Keratinocyte (primary cell): ENCODE measurements at regions not wholly inside any gene's neighbourhood (a gene's known extent, or its start where the extent isn't known, plus 50 kb on each side); places are given as distances from the start of the nearest gene placed in this dataset.

Experiments used
- DNase-seq: peaks from one replicate; pipeline ENCODE4 v3.0.0-alpha.2; 2011; ENCODE audit warnings: low read depth, missing footprints, low spot score
- FAIRE-seq: peaks from 2 replicates; lab custom pipeline; 2011; peaks lifted over from hg19 to GRCh38; lab: Jason Lieb, UNC
- H2AFZ ChIP-seq: 2 replicates; pipeline ENCODE4 v1.6.0; 2012; ENCODE audit warnings: low read length, control low read depth, inconsistent platforms; ENCODE audit not compliant: control insufficient read depth
- H3K27ac ChIP-seq: 2 replicates; pipeline ENCODE4 v1.5.1; 2011; ENCODE audit warnings: low read length; ENCODE audit not compliant: control insufficient read depth, insufficient read depth
- H3K27me3 ChIP-seq: 3 replicates; pipeline ENCODE4 v1.6.0; 2011; ENCODE audit warnings: low read length; ENCODE audit not compliant: control insufficient read depth, insufficient read depth; ENCODE audit errors: extremely low read depth
- H3K36me3 ChIP-seq, 2 experiments: 2 replicates in 1 of 2; 3 replicates in 1 of 2; pipeline ENCODE4 v1.5.1; 2011; ENCODE audit warnings: low read length in 2 of 2, mild to moderate bottlenecking in 1 of 2; ENCODE audit not compliant: control insufficient read depth in 2 of 2, insufficient read depth in 2 of 2; ENCODE audit errors: extremely low read depth in 1 of 2
- H3K4me1 ChIP-seq: 3 replicates; pipeline ENCODE4 v1.5.1; 2011; ENCODE audit warnings: low read length; ENCODE audit not compliant: control insufficient read depth, insufficient read depth; ENCODE audit errors: extremely low read depth
- H3K4me2 ChIP-seq: 3 replicates; pipeline ENCODE4 v1.6.0; 2011; ENCODE audit warnings: low read depth, low read length; ENCODE audit not compliant: control insufficient read depth, insufficient read depth; ENCODE audit errors: extremely low read depth
- H3K4me3 ChIP-seq, 3 experiments: fragments of 200-600 bp in 1 of 3; sonication (generic) in 1 of 3; 2 replicates in 2 of 3; 3 replicates in 1 of 3; pipeline ENCODE4 v1.5.1; 2011 to 2016; ENCODE audit warnings: low read length in 3 of 3, mild to moderate bottlenecking in 3 of 3, control low read depth in 2 of 3, inconsistent platforms in 1 of 3, low read depth in 1 of 3, mixed read lengths in 1 of 3, mixed run types in 1 of 3, moderate library complexity in 1 of 3; ENCODE audit not compliant: control insufficient read depth in 2 of 3, insufficient read depth in 2 of 3; ENCODE audit errors: extremely low read depth in 1 of 3
- H3K79me2 ChIP-seq: 2 replicates; pipeline ENCODE4 v1.6.0; 2012; ENCODE audit warnings: low read length; ENCODE audit not compliant: control insufficient read depth, insufficient read depth
- H3K9ac ChIP-seq: 3 replicates; pipeline ENCODE4 v1.6.0; 2011; ENCODE audit warnings: low read length; ENCODE audit not compliant: control insufficient read depth, insufficient read depth; ENCODE audit errors: extremely low read depth
- H3K9me1 ChIP-seq: 3 replicates; pipeline ENCODE4 v1.6.0; 2011; ENCODE audit warnings: low read length; ENCODE audit not compliant: control insufficient read depth, insufficient read depth; ENCODE audit errors: extremely low read depth
- H3K9me3 ChIP-seq: 2 replicates; pipeline ENCODE4 v1.5.1; 2012; ENCODE audit warnings: low read depth, low read length; ENCODE audit not compliant: control insufficient read depth
- H4K20me1 ChIP-seq: 3 replicates; pipeline ENCODE4 v1.6.0; 2011; ENCODE audit warnings: low read length; ENCODE audit not compliant: control insufficient read depth, insufficient read depth; ENCODE audit errors: extremely low read depth
- EZH2 ChIP-seq: IDR thresholded peaks from one replicate; pipeline ENCODE4 v1.6.1; 2012; ENCODE audit warnings: inconsistent platforms, mild to moderate bottlenecking, low read length, moderate library complexity
- dilution Hi-C: fragments of 300-500 bp; cut with MboI; formaldehyde crosslinking; loops from one replicate; pipeline ENCODE4 v1.7.0; 2020; ENCODE audit warnings: low sequenced_read_pairs; ENCODE audit not compliant: extremely low pct_ligation_motif_present
- TF ChIP-seq, protein P1 (sequence below), 3 experiments: IDR thresholded peaks in 1 of 3; conservative IDR thresholded peaks in 1 of 3; optimal IDR thresholded peaks in 1 of 3; 2 replicates in 2 of 3; 3 replicates in 1 of 3; pipeline versions ENCODE3 to v1.5.1; 2011; ENCODE audit warnings: low read length in 3 of 3, mild to moderate bottlenecking in 3 of 3, moderate library complexity in 2 of 3, control low read depth in 1 of 3, inconsistent platforms in 1 of 3; ENCODE audit not compliant: insufficient read depth in 2 of 3; ENCODE audit errors: extremely low read depth in 1 of 3

GRCh38 chr3:56880720-56881575 lies 79.2 kb upstream of the ARHGEF3 start:
- Histone ChIP-seq H3K4me2 (no peak overlapping the region), H3K79me2 (no peaks in the 10 kb centered on the region), H3K9me3 (no peaks in the 10 kb centered on the region), H3K9me1 (no peaks in the 10 kb centered on the region), H4K20me1 (no peaks in the 10 kb centered on the region), H3K4me1 (peaks cover 41% of the 10 kb centered on the region), H2AFZ (no peak overlapping the region), H3K9ac (no peak overlapping the region), H3K27me3 (no peaks in the 10 kb centered on the region), H3K4me3 (no peak overlapping the region), H3K36me3 (no peaks in the 10 kb centered on the region), H3K27ac (no peak overlapping the region)
- FAIRE-seq (peak; percentile 65), DNase-seq (no peak)
- TF ChIP-seq EZH2, result no peak
- TF ChIP-seq, protein P1, sequence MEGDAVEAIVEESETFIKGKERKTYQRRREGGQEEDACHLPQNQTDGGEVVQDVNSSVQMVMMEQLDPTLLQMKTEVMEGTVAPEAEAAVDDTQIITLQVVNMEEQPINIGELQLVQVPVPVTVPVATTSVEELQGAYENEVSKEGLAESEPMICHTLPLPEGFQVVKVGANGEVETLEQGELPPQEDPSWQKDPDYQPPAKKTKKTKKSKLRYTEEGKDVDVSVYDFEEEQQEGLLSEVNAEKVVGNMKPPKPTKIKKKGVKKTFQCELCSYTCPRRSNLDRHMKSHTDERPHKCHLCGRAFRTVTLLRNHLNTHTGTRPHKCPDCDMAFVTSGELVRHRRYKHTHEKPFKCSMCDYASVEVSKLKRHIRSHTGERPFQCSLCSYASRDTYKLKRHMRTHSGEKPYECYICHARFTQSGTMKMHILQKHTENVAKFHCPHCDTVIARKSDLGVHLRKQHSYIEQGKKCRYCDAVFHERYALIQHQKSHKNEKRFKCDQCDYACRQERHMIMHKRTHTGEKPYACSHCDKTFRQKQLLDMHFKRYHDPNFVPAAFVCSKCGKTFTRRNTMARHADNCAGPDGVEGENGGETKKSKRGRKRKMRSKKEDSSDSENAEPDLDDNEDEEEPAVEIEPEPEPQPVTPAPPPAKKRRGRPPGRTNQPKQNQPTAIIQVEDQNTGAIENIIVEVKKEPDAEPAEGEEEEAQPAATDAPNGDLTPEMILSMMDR (optimal IDR thresholded peaks at IDR 0.05 in 1 of 3, IDR thresholded peaks at IDR 0.05 in 1 of 3, conservative IDR thresholded peaks at IDR 0.05 in 1 of 3; ENCODE audit: extremely low read depth in 1 of 3, insufficient read depth in 2 of 3, low read length in 3 of 3), result no peak
- dilution Hi-C loops, result no loop called here

- no peaks in the 10 kb centered on the region for H3K27me3 ChIP-seq
- H3K9me3 ChIP-seq, result no peaks in the 10 kb centered on the region
- no peak overlapping the region for H3K9ac ChIP-seq
- no peaks in the 10 kb centered on the region for H4K20me1 ChIP-seq
- no peaks in the 10 kb centered on the region for H3K79me2 ChIP-seq
- peak overlapping the region; percentile 25 for H3K4me2 ChIP-seq
- FAIRE-seq (peak; percentile 29), DNase-seq (no peak)
- H3K36me3 ChIP-seq, result no peaks in the 10 kb centered on the region
- no peak overlapping the region for H3K4me3 ChIP-seq
- H3K27ac ChIP-seq, result no peak overlapping the region
- dilution Hi-C loops, result no loop called here
- H3K4me1 ChIP-seq, result peaks cover 32% of the 10 kb centered on the region
- H2AFZ ChIP-seq, result no peak overlapping the region
- no peaks in the 10 kb centered on the region for H3K9me1 ChIP-seq
- TF ChIP-seq EZH2, result no peak
- TF ChIP-seq, protein P1 (optimal IDR thresholded peaks at IDR 0.05 in 1 of 3, IDR thresholded peaks at IDR 0.05 in 1 of 3, conservative IDR thresholded peaks at IDR 0.05 in 1 of 3; ENCODE audit: extremely low read depth in 1 of 3, insufficient read depth in 2 of 3, low read length in 3 of 3), result no peak
These were observed 77.9 kb upstream of the ARHGEF3 start for GRCh38 chr3:56879436-56880215.
